GM18873 (cell line): ENCODE measurements at regions not wholly inside any gene's neighbourhood (a gene's known extent, or its start where the extent isn't known, plus 50 kb on each side); places are given as distances from the start of the nearest gene placed in this dataset.
"Not testable (repeated sequence)": the region's sequence is repeated elsewhere in the genome, so short reads cannot be mapped to it uniquely, and the experiment has no call there.

ENCODE experiments used
- ATAC-seq: cut with Tn5 transposase; IDR thresholded peaks from one replicate; pipeline ENCODE4 v1.9.1; 2021; ENCODE audit warnings: mild to moderate bottlenecking, moderate library complexity, moderate number of reproducible peaks; ENCODE audit not compliant: unreplicated experiment, low FRiP score

- ATAC-seq, result peak; percentile 76
Observed at GRCh38 chr1:38527373-38527966, 332.1 kb downstream of the RRAGC start.

GRCh38 chr1:38526046-38526445 is 333.5 kb downstream of the RRAGC start:
- ATAC-seq, result no peak

GRCh38 chr1:38525343-38526043 is 334.1 kb downstream of the RRAGC start:
- ATAC-seq, result no peak

GRCh38 chr1:38524025-38524641 is 335.4 kb downstream of the RRAGC start:
- ATAC-seq, result no peak

GRCh38 chr1:38523568-38523939 is 336.0 kb downstream of the RRAGC start:
- no peak for ATAC-seq

- no peak for ATAC-seq
Observed at GRCh38 chr1:38522915-38523567, 336.5 kb downstream of the RRAGC start.

- no peak for ATAC-seq
Observed at GRCh38 chr1:38516560-38516959, 343.0 kb downstream of the RRAGC start.

- no peak for ATAC-seq
Observed at GRCh38 chr1:38512789-38513188, 346.8 kb downstream of the RRAGC start.

GRCh38 chr1:38512024-38512767 is 347.4 kb downstream of the RRAGC start:
- no peak for ATAC-seq

- no peak for ATAC-seq
Observed at GRCh38 chr1:38508232-38508631, 351.3 kb downstream of the RRAGC start.

- ATAC-seq, result no peak
Observed at GRCh38 chr1:38507563-38507962, 352.0 kb downstream of the RRAGC start.

GRCh38 chr1:38505944-38506343 is 353.6 kb downstream of the RRAGC start:
- ATAC-seq, result no peak

GRCh38 chr1:38502758-38503157 is 356.8 kb downstream of the RRAGC start:
- no peak for ATAC-seq

GRCh38 chr1:38500891-38501290 is 358.7 kb downstream of the RRAGC start:
- no peak for ATAC-seq

GRCh38 chr1:38500352-38500751 is 359.2 kb downstream of the RRAGC start:
- no peak for ATAC-seq

- no peak for ATAC-seq
Observed at GRCh38 chr1:38498686-38499085, 360.9 kb downstream of the RRAGC start.

GRCh38 chr1:38497921-38498656 is 361.5 kb downstream of the RRAGC start:
- no peak for ATAC-seq

GRCh38 chr1:38493306-38493705 is 366.3 kb downstream of the RRAGC start:
- ATAC-seq, result not testable (repeated sequence)

- no peak for ATAC-seq
Observed at GRCh38 chr1:38489844-38490270, 369.7 kb downstream of the RRAGC start.
